ENCODE measurements at regions not wholly inside any gene's neighbourhood (a gene's known extent, or its start where the extent isn't known, plus 50 kb on each side); places are given as distances from the start of the nearest gene placed in this dataset.

- DNase-seq (ENCODE audit: low spot score) (no peak), ATAC-seq (no peak), FAIRE-seq (no peak)
- H3K9me3 ChIP-seq (ENCODE audit: low read length), result no peaks in the 10 kb centered on the region
- H3K36me3 ChIP-seq (replicated peaks in 1 of 2; ENCODE audit: control insufficient read depth in 1 of 2, insufficient read depth in 2 of 2, low read length in 2 of 2), result no peaks in the 10 kb centered on the region
- H4K20me1 ChIP-seq (ENCODE audit: insufficient read depth, low read length), result no peaks in the 10 kb centered on the region
- no peak overlapping the region for H3K4me3 ChIP-seq (replicated peaks in 1 of 3; ENCODE audit: insufficient read depth in 1 of 3, low read depth in 2 of 3, low read length in 3 of 3)
- WGBS (ENCODE audit: low lambda C conversion rate), result 20% methylated on average over 2 of the region's 2 CpGs
- no peaks in the 10 kb centered on the region for H3K27me3 ChIP-seq (ENCODE audit: control insufficient read depth in 1 of 2, insufficient read depth in 2 of 2, low read length in 2 of 2)
- intact Hi-C loops (cut with micrococcal nuclease; ENCODE audit: unreplicated experiment), result no loop called here
- ChIA-PET POLR2A (no interaction called here), CTCF (ENCODE audit: low intra/inter-chr PET ratio, low total read pairs) (no interaction called here)
- H3K27ac ChIP-seq (ENCODE audit: extremely low read length, insufficient read depth, low read length), result no peak overlapping the region
- no peak overlapping the region for H3K9ac ChIP-seq (ENCODE audit: insufficient read depth, low read depth, low read length)
- peaks cover 6% of the 10 kb centered on the region; the same call in 1 of the 2 replicates for H3K4me1 ChIP-seq (ENCODE audit: insufficient read depth, low read length)
- TF ChIP-seq, protein P1, sequence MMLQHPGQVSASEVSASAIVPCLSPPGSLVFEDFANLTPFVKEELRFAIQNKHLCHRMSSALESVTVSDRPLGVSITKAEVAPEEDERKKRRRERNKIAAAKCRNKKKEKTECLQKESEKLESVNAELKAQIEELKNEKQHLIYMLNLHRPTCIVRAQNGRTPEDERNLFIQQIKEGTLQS (CRISPR knock-in tag; IDR thresholded peaks at IDR 0.05), result no peak
- TF ChIP-seq ZNF547 (CRISPR knock-in tag; IDR thresholded peaks at IDR 0.05), result no peak
- TF ChIP-seq ZBTB40 (IDR thresholded peaks at IDR 0.05), result no peak
- TF ChIP-seq ZBTB40 (CRISPR knock-in tag; IDR thresholded peaks at IDR 0.05), result no peak
- no peak for TF ChIP-seq LCORL (IDR thresholded peaks at IDR 0.05)
- no peak for TF ChIP-seq LCORL (CRISPR knock-in tag; IDR thresholded peaks at IDR 0.05)
- no peak for TF ChIP-seq ZNF121 (CRISPR knock-in tag; IDR thresholded peaks at IDR 0.05)
- TF ChIP-seq PHF8 (CRISPR knock-in tag; IDR thresholded peaks at IDR 0.05), result no peak
- TF ChIP-seq GPN1 (CRISPR knock-in tag; IDR thresholded peaks at IDR 0.05; ENCODE audit: borderline replicate concordance), result no peak
- TF ChIP-seq, protein P2, sequence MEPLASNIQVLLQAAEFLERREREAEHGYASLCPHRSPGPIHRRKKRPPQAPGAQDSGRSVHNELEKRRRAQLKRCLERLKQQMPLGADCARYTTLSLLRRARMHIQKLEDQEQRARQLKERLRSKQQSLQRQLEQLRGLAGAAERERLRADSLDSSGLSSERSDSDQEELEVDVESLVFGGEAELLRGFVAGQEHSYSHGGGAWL (CRISPR knock-in tag; IDR thresholded peaks at IDR 0.05), result no peak
- TF ChIP-seq MXI1 (IDR thresholded peaks at IDR 0.05; ENCODE audit: borderline replicate concordance, low read depth, low read length), result no peak
- no peak for TF ChIP-seq ZNF558 (CRISPR knock-in tag; IDR thresholded peaks at IDR 0.05; ENCODE audit: borderline replicate concordance)
- TF ChIP-seq ZFP36L2 (CRISPR knock-in tag; IDR thresholded peaks at IDR 0.05), result no peak
- no peak for TF ChIP-seq TBL1XR1 (IDR thresholded peaks at IDR 0.05; ENCODE audit: borderline replicate concordance, low read length, partially characterized antibody)
- no peak for TF ChIP-seq SAFB2 (CRISPR knock-in tag; IDR thresholded peaks at IDR 0.05; ENCODE audit: borderline replicate concordance, low read depth)
- H3K79me2 ChIP-seq (ENCODE audit: insufficient read depth, low read length), result no peaks in the 10 kb centered on the region
- in situ Hi-C loops (cut with HindIII; ENCODE audit: extremely low pct_ligation_motif_present, low pct_unique_long_range_greater_than_20kb), result loop anchor here (10.0 kb wide), 1 partner anchor 89 kb away; no protein-coding TSS in a partner anchor
- BruUV-seq (replicated peaks), result no TSS peak
- no peak overlapping the region for H2AFZ ChIP-seq (ENCODE audit: low read length)
- no peak overlapping the region for H3K4me2 ChIP-seq (ENCODE audit: low read depth, low read length)
These were observed 54.6 kb upstream of the CLINT1 start for GRCh38 chr5:157913575-157913974.
